ENCODE measurements at regions not wholly inside any gene's neighbourhood (a gene's known extent, or its start where the extent isn't known, plus 50 kb on each side); places are given as distances from the start of the nearest gene placed in this dataset.

- DNase-seq (no peak), ATAC-seq (ENCODE audit: insufficient read depth, low FRiP score) (no peak)
- WGBS, 2 donors: 84 to 86% methylated on average over 2 of the region's 2 CpGs
- Histone ChIP-seq H3K4me1 (ENCODE audit: control insufficient read depth in 5 of 5, insufficient read depth in 5 of 5, low read length in 5 of 5) (no peaks in the 10 kb centered on the region), H3K4me3 (no peak overlapping the region), H3K27ac (ENCODE audit: low read depth in 1 of 2, low read length in 1 of 2) (no peak overlapping the region), H3K27me3 (ENCODE audit: control insufficient read depth in 3 of 3, insufficient read depth in 3 of 3, low read length in 2 of 3) (no peaks in the 10 kb centered on the region), H3K9me3 (ENCODE audit: control insufficient read depth in 4 of 4, insufficient read depth in 3 of 4, low read length in 3 of 4) (no peaks in the 10 kb centered on the region), H3K36me3 (ENCODE audit: control insufficient read depth in 4 of 4, insufficient read depth in 4 of 4, low read length in 4 of 4) (no peaks in the 10 kb centered on the region), H3K9ac (ENCODE audit: insufficient read depth in 1 of 2, low read length in 2 of 2) (no peak overlapping the region)
- no peak for TF ChIP-seq CTCF (IDR thresholded peaks at IDR 0.05; ENCODE audit: control extremely low read depth, extremely low read depth)
Measured at GRCh38 chr4:58766763-58767162, 1656.6 kb upstream of the IGFBP7 start.

GRCh38 chr4:58761563-58761962 lies 1651.4 kb upstream of the IGFBP7 start:
- WGBS, 2 donors: 87 to 90% methylated on average over 2 of the region's 2 CpGs
- ATAC-seq (ENCODE audit: insufficient read depth, low FRiP score): no peak
- Histone ChIP-seq H3K27ac (ENCODE audit: low read depth in 1 of 2, low read length in 1 of 2) (no peak overlapping the region), H3K9me3 (ENCODE audit: control insufficient read depth in 4 of 4, insufficient read depth in 3 of 4, low read length in 3 of 4) (no peaks in the 10 kb centered on the region), H3K4me3 (no peak overlapping the region), H3K9ac (ENCODE audit: insufficient read depth in 1 of 2, low read length in 2 of 2) (no peak overlapping the region), H3K4me1 (ENCODE audit: control insufficient read depth in 5 of 5, insufficient read depth in 5 of 5, low read length in 5 of 5) (no peaks in the 10 kb centered on the region), H3K36me3 (ENCODE audit: control insufficient read depth in 4 of 4, insufficient read depth in 4 of 4, low read length in 4 of 4) (no peaks in the 10 kb centered on the region), H3K27me3 (ENCODE audit: control insufficient read depth in 3 of 3, insufficient read depth in 3 of 3, low read length in 2 of 3) (no peaks in the 10 kb centered on the region)
- no peak for TF ChIP-seq CTCF (IDR thresholded peaks at IDR 0.05; ENCODE audit: control extremely low read depth, extremely low read depth)
- no peak for DNase-seq

GRCh38 chr4:58760737-58761136 lies 1650.6 kb upstream of the IGFBP7 start:
- Histone ChIP-seq H3K27me3 (ENCODE audit: control insufficient read depth in 3 of 3, insufficient read depth in 3 of 3, low read length in 2 of 3) (no peaks in the 10 kb centered on the region), H3K4me3 (no peak overlapping the region), H3K9me3 (ENCODE audit: control insufficient read depth in 4 of 4, insufficient read depth in 3 of 4, low read length in 3 of 4) (no peaks in the 10 kb centered on the region), H3K27ac (ENCODE audit: low read depth in 1 of 2, low read length in 1 of 2) (no peak overlapping the region), H3K36me3 (ENCODE audit: control insufficient read depth in 4 of 4, insufficient read depth in 4 of 4, low read length in 4 of 4) (no peaks in the 10 kb centered on the region), H3K9ac (ENCODE audit: insufficient read depth in 1 of 2, low read length in 2 of 2) (no peak overlapping the region), H3K4me1 (ENCODE audit: control insufficient read depth in 5 of 5, insufficient read depth in 5 of 5, low read length in 5 of 5) (no peaks in the 10 kb centered on the region)
- peak in 1 of 3 donors; percentile 3 for DNase-seq
- TF ChIP-seq CTCF (IDR thresholded peaks at IDR 0.05; ENCODE audit: control extremely low read depth, extremely low read depth): no peak
- no peak for ATAC-seq (ENCODE audit: insufficient read depth, low FRiP score)

GRCh38 chr4:58760100-58760499 lies 1649.9 kb upstream of the IGFBP7 start:
- Histone ChIP-seq H3K9me3 (ENCODE audit: control insufficient read depth in 4 of 4, insufficient read depth in 3 of 4, low read length in 3 of 4) (no peaks in the 10 kb centered on the region), H3K4me3 (no peak overlapping the region), H3K36me3 (ENCODE audit: control insufficient read depth in 4 of 4, insufficient read depth in 4 of 4, low read length in 4 of 4) (no peaks in the 10 kb centered on the region), H3K9ac (ENCODE audit: insufficient read depth in 1 of 2, low read length in 2 of 2) (no peak overlapping the region), H3K27me3 (ENCODE audit: control insufficient read depth in 3 of 3, insufficient read depth in 3 of 3, low read length in 2 of 3) (no peaks in the 10 kb centered on the region), H3K27ac (ENCODE audit: low read depth in 1 of 2, low read length in 1 of 2) (no peak overlapping the region), H3K4me1 (ENCODE audit: control insufficient read depth in 5 of 5, insufficient read depth in 5 of 5, low read length in 5 of 5) (no peaks in the 10 kb centered on the region)
- no peak for TF ChIP-seq CTCF (IDR thresholded peaks at IDR 0.05; ENCODE audit: control extremely low read depth, extremely low read depth)
- ATAC-seq (ENCODE audit: insufficient read depth, low FRiP score): no peak
- no peak for DNase-seq
- 71 to 85% methylated on average over 1 of the region's 1 CpG for WGBS, 2 donors
